ENCODE measurements at regions not wholly inside any gene's neighbourhood (a gene's known extent, or its start where the extent isn't known, plus 50 kb on each side); places are given as distances from the start of the nearest gene placed in this dataset.

GRCh38 chr3:86869566-86869965, 121.4 kb downstream of the VGLL3 start:
- Histone ChIP-seq H3K27me3 (ENCODE audit: low read length) (no peaks in the 10 kb centered on the region), H3K9ac (ENCODE audit: low read length) (no peak overlapping the region), H3K9me2 (replicated peaks; ENCODE audit: low read length) (no peaks in the 10 kb centered on the region), H3F3A (ENCODE audit: low read length, unreplicated experiment) (no peaks in the 10 kb centered on the region), H3K9me3 (ENCODE audit: low read length) (no peaks in the 10 kb centered on the region), H3K36me3 (ENCODE audit: low read depth, low read length) (no peaks in the 10 kb centered on the region), H3K4me2 (ENCODE audit: low read length) (no peak overlapping the region), H2AFZ (ENCODE audit: low read length) (no peak overlapping the region), H3K4me3 (ENCODE audit: low read length) (no peak overlapping the region), H4K20me1 (ENCODE audit: low read length) (no peaks in the 10 kb centered on the region), H3K27ac (ENCODE audit: low read length) (no peak overlapping the region), H3K79me2 (ENCODE audit: low read length) (no peaks in the 10 kb centered on the region), H3K4me1 (ENCODE audit: insufficient read depth, low read length) (no peaks in the 10 kb centered on the region)
- no peak for DNase-seq
- TF ChIP-seq EZH2phosphoT487 (IDR thresholded peaks at IDR 0.05; ENCODE audit: borderline replicate concordance, low read length): no peak
- TF ChIP-seq, protein P1, sequence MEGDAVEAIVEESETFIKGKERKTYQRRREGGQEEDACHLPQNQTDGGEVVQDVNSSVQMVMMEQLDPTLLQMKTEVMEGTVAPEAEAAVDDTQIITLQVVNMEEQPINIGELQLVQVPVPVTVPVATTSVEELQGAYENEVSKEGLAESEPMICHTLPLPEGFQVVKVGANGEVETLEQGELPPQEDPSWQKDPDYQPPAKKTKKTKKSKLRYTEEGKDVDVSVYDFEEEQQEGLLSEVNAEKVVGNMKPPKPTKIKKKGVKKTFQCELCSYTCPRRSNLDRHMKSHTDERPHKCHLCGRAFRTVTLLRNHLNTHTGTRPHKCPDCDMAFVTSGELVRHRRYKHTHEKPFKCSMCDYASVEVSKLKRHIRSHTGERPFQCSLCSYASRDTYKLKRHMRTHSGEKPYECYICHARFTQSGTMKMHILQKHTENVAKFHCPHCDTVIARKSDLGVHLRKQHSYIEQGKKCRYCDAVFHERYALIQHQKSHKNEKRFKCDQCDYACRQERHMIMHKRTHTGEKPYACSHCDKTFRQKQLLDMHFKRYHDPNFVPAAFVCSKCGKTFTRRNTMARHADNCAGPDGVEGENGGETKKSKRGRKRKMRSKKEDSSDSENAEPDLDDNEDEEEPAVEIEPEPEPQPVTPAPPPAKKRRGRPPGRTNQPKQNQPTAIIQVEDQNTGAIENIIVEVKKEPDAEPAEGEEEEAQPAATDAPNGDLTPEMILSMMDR (conservative IDR thresholded peaks at IDR 0.05; ENCODE audit: low read depth, low read length): no peak
- no peak for TF ChIP-seq EZH2 (IDR thresholded peaks at IDR 0.05; ENCODE audit: low read length, unreplicated experiment)
- POLR2A ChIA-PET (ENCODE audit: unreplicated experiment): no interaction called here
- intact Hi-C loops (cut with micrococcal nuclease): no loop called here
- CTCF ChIA-PET: no interaction called here
- BruUV-seq (replicated peaks): no TSS peak
- ATAC-seq: no peak

GRCh38 chr3:86867982-86868381, 123.0 kb downstream of the VGLL3 start:
- H3K27me3 ChIP-seq (ENCODE audit: low read length): no peaks in the 10 kb centered on the region
- H3K9me3 ChIP-seq (ENCODE audit: low read length): no peaks in the 10 kb centered on the region
- ATAC-seq (no peak), DNase-seq (no peak)
- H4K20me1 ChIP-seq (ENCODE audit: low read length): no peaks in the 10 kb centered on the region
- CTCF ChIA-PET: interaction anchor here (0.7 kb wide), 1 partner anchor 94 kb away, joined by 7 read pairs; no protein-coding TSS in a partner anchor
- H3K79me2 ChIP-seq (ENCODE audit: low read length): no peaks in the 10 kb centered on the region
- H3K27ac ChIP-seq (ENCODE audit: low read length): no peak overlapping the region
- no peak overlapping the region for H3K4me2 ChIP-seq (ENCODE audit: low read length)
- no peaks in the 10 kb centered on the region for H3K9me2 ChIP-seq (replicated peaks; ENCODE audit: low read length)
- H3K4me1 ChIP-seq (ENCODE audit: insufficient read depth, low read length): no peaks in the 10 kb centered on the region
- no peaks in the 10 kb centered on the region for H3K36me3 ChIP-seq (ENCODE audit: low read depth, low read length)
- POLR2A ChIA-PET (ENCODE audit: unreplicated experiment): interaction anchor here (0.6 kb wide), 1 partner anchor 39 kb away, joined by 3 read pairs; no protein-coding TSS in a partner anchor
- no peak overlapping the region for H2AFZ ChIP-seq (ENCODE audit: low read length)
- BruUV-seq (replicated peaks): no TSS peak
- no peaks in the 10 kb centered on the region for H3F3A ChIP-seq (ENCODE audit: low read length, unreplicated experiment)
- H3K4me3 ChIP-seq (ENCODE audit: low read length): no peak overlapping the region
- intact Hi-C loops (cut with micrococcal nuclease): no loop called here
- TF ChIP-seq, protein P1 (conservative IDR thresholded peaks at IDR 0.05; ENCODE audit: low read depth, low read length): no peak
- TF ChIP-seq EZH2 (IDR thresholded peaks at IDR 0.05; ENCODE audit: low read length, unreplicated experiment) (no peak), EZH2phosphoT487 (IDR thresholded peaks at IDR 0.05; ENCODE audit: borderline replicate concordance, low read length) (no peak)
- H3K9ac ChIP-seq (ENCODE audit: low read length): no peak overlapping the region

DNA sequence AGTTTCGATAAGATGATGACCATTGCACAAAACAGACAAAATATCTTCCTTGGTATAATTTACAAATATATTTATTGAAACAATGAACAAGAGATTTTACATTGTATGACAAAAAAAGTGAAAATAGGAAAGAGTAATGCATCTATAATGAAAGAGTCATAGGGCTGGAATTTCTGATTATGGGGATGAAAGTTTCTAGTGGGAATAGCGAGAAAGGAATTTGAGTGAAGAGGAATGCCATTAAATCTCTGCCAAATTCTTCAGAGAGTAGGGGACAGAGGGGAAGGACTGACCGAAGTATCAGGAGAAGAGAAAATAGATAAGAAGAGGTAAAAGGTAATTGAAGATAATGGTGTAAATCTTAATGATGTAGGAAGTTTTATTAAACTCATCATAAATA, 125.4 kb downstream of the VGLL3 start:
- TF ChIP-seq EZH2phosphoT487 (IDR thresholded peaks at IDR 0.05; ENCODE audit: borderline replicate concordance, low read length) (no peak), EZH2 (IDR thresholded peaks at IDR 0.05; ENCODE audit: low read length, unreplicated experiment) (no peak)
- TF ChIP-seq, protein P1 (conservative IDR thresholded peaks at IDR 0.05; ENCODE audit: low read depth, low read length): no peak
- ChIA-PET POLR2A (ENCODE audit: unreplicated experiment) (no interaction called here), CTCF (no interaction called here)
- Histone ChIP-seq H3K79me2 (ENCODE audit: low read length) (no peaks in the 10 kb centered on the region), H3K9ac (ENCODE audit: low read length) (no peak overlapping the region), H3K27ac (ENCODE audit: low read length) (no peak overlapping the region), H3K4me3 (ENCODE audit: low read length) (no peak overlapping the region), H3K27me3 (ENCODE audit: low read length) (no peaks in the 10 kb centered on the region), H3F3A (ENCODE audit: low read length, unreplicated experiment) (no peaks in the 10 kb centered on the region), H3K36me3 (ENCODE audit: low read depth, low read length) (no peaks in the 10 kb centered on the region), H4K20me1 (ENCODE audit: low read length) (no peaks in the 10 kb centered on the region), H3K9me2 (replicated peaks; ENCODE audit: low read length) (no peaks in the 10 kb centered on the region), H3K4me2 (ENCODE audit: low read length) (no peak overlapping the region), H2AFZ (ENCODE audit: low read length) (no peak overlapping the region), H3K4me1 (ENCODE audit: insufficient read depth, low read length) (no peaks in the 10 kb centered on the region), H3K9me3 (ENCODE audit: low read length) (no peaks in the 10 kb centered on the region)
- no TSS peak for BruUV-seq (replicated peaks)
- intact Hi-C loops (cut with micrococcal nuclease): loop anchor here (1.0 kb wide), 1 partner anchor 89 kb away; no protein-coding TSS in a partner anchor
- no peak for DNase-seq
- no peak for ATAC-seq
